ENCODE measurements at regions not wholly inside any gene's neighbourhood (a gene's known extent, or its start where the extent isn't known, plus 50 kb on each side); places are given as distances from the start of the nearest gene placed in this dataset.

DNA sequence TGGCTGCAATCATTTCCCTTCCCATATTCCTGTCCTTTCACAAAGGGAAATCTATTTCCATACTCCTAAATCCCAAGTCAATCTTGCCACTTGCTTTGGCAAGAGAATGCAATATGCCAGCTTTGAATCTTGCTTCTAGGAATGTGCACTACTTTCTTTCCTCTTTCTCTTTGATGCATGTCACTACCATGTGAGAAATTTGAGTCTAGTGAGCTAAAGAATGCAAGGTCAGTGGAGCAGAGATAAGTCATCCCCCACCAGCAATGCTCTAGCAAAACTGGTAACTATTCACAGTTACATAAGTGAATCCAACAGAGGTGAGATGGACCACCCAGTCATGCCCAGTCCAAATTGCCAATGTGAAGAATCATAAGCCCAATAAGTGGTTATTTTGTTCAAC is 910.4 kb downstream of the RAB28 start:
- H3K27ac ChIP-seq (ENCODE audit: insufficient read depth, low read length, poor library complexity, severe bottlenecking), result no peak overlapping the region
- no peaks in the 10 kb centered on the region for H3K9me3 ChIP-seq (ENCODE audit: control insufficient read depth, low read length)
- H3K27me3 ChIP-seq (replicated peaks; ENCODE audit: control insufficient read depth, insufficient read depth, low read length, poor library complexity, severe bottlenecking), result no peaks in the 10 kb centered on the region
- DNase-seq, result no peak
- H3K4me1 ChIP-seq (ENCODE audit: control insufficient read depth, insufficient read depth, low read length, poor library complexity, severe bottlenecking), result no peaks in the 10 kb centered on the region
- H3K36me3 ChIP-seq (ENCODE audit: control insufficient read depth, insufficient read depth, low read length), result no peaks in the 10 kb centered on the region
- H3K4me3 ChIP-seq (ENCODE audit: insufficient read depth, low read depth, low read length, poor library complexity, severe bottlenecking), result no peak overlapping the region

DNA sequence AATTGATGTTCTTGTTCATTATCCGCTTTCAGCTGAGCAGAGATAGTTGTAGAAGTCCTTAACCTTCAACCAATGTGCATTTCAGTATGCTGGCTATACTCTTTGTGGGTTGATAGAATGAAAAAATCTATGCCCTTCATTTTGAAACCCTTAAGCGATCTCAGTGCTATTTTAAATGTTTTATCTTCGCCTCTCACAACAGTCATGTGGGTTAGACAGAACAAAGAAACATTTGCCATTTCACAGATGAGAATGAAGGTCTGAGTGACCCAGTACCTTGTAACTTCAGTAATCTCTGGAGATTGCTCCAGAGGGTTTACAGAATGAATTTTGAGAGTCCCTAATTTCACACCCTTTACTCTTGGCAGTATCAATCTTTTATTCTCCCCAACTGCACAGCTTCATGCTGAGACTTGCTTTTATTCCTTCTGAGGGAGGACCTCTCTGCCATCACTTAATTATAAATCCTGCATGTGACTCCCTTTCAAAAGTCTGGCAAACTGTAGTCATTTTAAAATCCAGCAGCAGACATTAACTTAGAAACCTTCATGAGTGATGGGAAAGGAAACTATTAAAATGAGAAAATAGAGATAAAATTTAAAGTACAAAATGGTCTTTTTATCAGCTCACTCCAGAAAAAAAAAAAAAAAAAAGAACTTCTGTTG is 921.5 kb downstream of the RAB28 start:
- H3K4me3 ChIP-seq (ENCODE audit: insufficient read depth, low read depth, low read length, poor library complexity, severe bottlenecking), result no peak overlapping the region
- DNase-seq, result no peak
- no peaks in the 10 kb centered on the region for H3K27me3 ChIP-seq (replicated peaks; ENCODE audit: control insufficient read depth, insufficient read depth, low read length, poor library complexity, severe bottlenecking)
- H3K9me3 ChIP-seq (ENCODE audit: control insufficient read depth, low read length), result no peaks in the 10 kb centered on the region
- H3K36me3 ChIP-seq (ENCODE audit: control insufficient read depth, insufficient read depth, low read length), result no peaks in the 10 kb centered on the region
- H3K4me1 ChIP-seq (ENCODE audit: control insufficient read depth, insufficient read depth, low read length, poor library complexity, severe bottlenecking), result no peaks in the 10 kb centered on the region
- H3K27ac ChIP-seq (ENCODE audit: insufficient read depth, low read length, poor library complexity, severe bottlenecking), result no peak overlapping the region

DNA sequence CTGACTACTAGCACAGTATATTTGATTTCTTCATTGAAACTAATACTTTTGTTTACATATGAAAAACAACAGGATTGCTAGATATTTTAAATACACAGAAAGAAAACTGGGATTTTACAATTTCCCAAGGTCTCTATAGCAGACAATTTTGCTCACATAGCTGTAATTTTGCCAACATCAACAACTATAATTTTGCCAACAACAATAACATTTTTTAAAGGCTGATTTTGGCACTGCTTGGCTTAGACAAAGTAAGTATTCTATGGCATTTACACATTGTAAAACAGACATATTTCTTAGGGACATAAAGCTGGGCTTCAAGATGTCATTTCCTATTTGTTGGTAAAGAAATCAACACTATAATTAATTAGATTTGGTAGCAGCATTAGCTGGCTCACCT is 922.1 kb downstream of the RAB28 start:
- Histone ChIP-seq H3K27me3 (replicated peaks; ENCODE audit: control insufficient read depth, insufficient read depth, low read length, poor library complexity, severe bottlenecking) (no peaks in the 10 kb centered on the region), H3K27ac (ENCODE audit: insufficient read depth, low read length, poor library complexity, severe bottlenecking) (no peak overlapping the region), H3K4me1 (ENCODE audit: control insufficient read depth, insufficient read depth, low read length, poor library complexity, severe bottlenecking) (no peaks in the 10 kb centered on the region), H3K9me3 (ENCODE audit: control insufficient read depth, low read length) (no peaks in the 10 kb centered on the region), H3K4me3 (ENCODE audit: insufficient read depth, low read depth, low read length, poor library complexity, severe bottlenecking) (no peak overlapping the region), H3K36me3 (ENCODE audit: control insufficient read depth, insufficient read depth, low read length) (no peaks in the 10 kb centered on the region)
- no peak for DNase-seq

DNA sequence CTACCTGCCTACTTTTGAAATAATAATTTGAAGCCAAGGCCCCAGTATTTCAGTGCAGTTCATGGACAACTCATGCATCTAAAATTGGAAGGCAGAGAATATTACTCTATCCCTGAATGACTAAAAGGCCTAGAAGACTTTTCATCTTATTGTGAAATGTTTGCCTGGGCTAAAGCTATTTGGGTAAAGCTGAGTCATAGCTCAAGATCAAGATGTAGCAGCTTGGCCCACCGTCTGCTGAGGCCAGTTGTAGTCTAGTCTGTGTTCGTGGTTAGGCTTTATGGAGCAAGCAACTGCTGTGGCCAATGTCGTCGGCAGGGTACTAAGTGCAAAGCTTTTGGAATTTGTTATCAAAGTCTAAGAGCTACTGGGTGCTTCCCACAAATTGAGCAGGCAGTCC is 929.1 kb downstream of the RAB28 start:
- DNase-seq, result no peak
- Histone ChIP-seq H3K9me3 (ENCODE audit: control insufficient read depth, low read length) (no peaks in the 10 kb centered on the region), H3K27ac (ENCODE audit: insufficient read depth, low read length, poor library complexity, severe bottlenecking) (no peak overlapping the region), H3K4me1 (ENCODE audit: control insufficient read depth, insufficient read depth, low read length, poor library complexity, severe bottlenecking) (no peaks in the 10 kb centered on the region), H3K27me3 (replicated peaks; ENCODE audit: control insufficient read depth, insufficient read depth, low read length, poor library complexity, severe bottlenecking) (no peaks in the 10 kb centered on the region), H3K4me3 (ENCODE audit: insufficient read depth, low read depth, low read length, poor library complexity, severe bottlenecking) (no peak overlapping the region), H3K36me3 (ENCODE audit: control insufficient read depth, insufficient read depth, low read length) (no peaks in the 10 kb centered on the region)

DNA sequence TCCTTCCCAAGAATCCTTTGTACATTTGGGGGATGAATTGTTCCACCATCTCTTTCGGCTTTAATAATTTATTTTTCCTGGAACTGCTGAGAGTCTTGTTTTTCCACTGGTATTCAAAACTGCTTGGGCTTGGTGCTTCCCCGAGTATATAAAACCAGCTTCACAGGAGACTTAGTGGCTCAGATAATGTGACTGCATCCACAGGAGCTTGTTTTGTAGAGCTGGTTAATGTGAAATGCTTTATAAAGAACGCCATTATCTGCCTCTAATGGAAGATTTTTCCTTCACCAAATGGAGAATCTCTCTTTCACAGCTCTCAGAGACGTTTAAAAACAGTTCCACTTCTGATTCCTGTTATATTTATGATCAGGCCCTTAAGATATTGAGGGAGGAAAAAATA is 935.5 kb downstream of the RAB28 start:
- Histone ChIP-seq H3K27me3 (replicated peaks; ENCODE audit: control insufficient read depth, insufficient read depth, low read length, poor library complexity, severe bottlenecking) (no peaks in the 10 kb centered on the region), H3K36me3 (ENCODE audit: control insufficient read depth, insufficient read depth, low read length) (no peaks in the 10 kb centered on the region), H3K4me1 (ENCODE audit: control insufficient read depth, insufficient read depth, low read length, poor library complexity, severe bottlenecking) (no peaks in the 10 kb centered on the region), H3K9me3 (ENCODE audit: control insufficient read depth, low read length) (no peaks in the 10 kb centered on the region), H3K4me3 (ENCODE audit: insufficient read depth, low read depth, low read length, poor library complexity, severe bottlenecking) (no peak overlapping the region), H3K27ac (ENCODE audit: insufficient read depth, low read length, poor library complexity, severe bottlenecking) (no peak overlapping the region)
- DNase-seq, result no peak

DNA sequence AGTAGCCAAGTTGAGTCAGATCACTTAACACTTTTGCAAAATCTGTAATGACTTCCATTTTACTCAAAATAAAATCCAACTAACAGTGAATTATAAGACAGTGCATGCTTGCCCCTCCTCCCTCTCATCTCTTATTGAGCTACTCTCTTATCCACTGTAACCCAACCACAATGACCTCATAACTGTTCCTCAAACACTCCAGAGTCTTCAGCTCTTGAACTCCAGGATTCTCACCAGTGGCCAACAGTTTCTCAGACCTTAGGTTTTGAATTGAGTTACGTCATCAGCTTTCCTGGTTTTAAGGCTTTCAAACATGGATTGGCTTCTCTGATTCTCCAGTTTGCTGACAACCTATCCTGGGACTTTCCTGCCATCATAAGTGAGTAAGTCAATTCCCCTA is 938.3 kb downstream of the RAB28 start:
- no peaks in the 10 kb centered on the region for H3K27me3 ChIP-seq (replicated peaks; ENCODE audit: control insufficient read depth, insufficient read depth, low read length, poor library complexity, severe bottlenecking)
- H3K9me3 ChIP-seq (ENCODE audit: control insufficient read depth, low read length), result no peaks in the 10 kb centered on the region
- no peaks in the 10 kb centered on the region for H3K4me1 ChIP-seq (ENCODE audit: control insufficient read depth, insufficient read depth, low read length, poor library complexity, severe bottlenecking)
- H3K36me3 ChIP-seq (ENCODE audit: control insufficient read depth, insufficient read depth, low read length), result no peaks in the 10 kb centered on the region
- DNase-seq, result no peak
- no peak overlapping the region for H3K4me3 ChIP-seq (ENCODE audit: insufficient read depth, low read depth, low read length, poor library complexity, severe bottlenecking)
- H3K27ac ChIP-seq (ENCODE audit: insufficient read depth, low read length, poor library complexity, severe bottlenecking), result no peak overlapping the region

DNA sequence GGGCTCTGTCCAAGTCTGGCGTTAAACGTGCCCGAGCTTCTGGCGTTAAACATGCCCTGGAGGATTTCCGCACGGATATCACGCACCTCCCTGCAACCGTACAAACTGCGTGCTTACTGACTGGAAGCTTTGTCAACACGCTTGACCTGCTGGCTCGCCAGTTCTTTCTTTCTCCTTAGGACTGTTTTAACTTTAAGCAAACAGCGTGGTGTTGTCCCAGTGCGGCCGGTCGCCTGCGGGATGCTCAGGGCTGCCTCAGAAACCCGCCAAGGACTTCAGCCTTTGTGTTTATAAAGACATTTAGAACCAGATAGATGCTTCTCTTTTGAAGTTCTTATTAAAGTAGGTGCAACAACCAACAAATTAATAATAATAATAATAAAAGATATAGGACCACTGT is 946.0 kb downstream of the RAB28 start:
- Histone ChIP-seq H3K4me1 (ENCODE audit: control insufficient read depth, insufficient read depth, low read length, poor library complexity, severe bottlenecking) (no peaks in the 10 kb centered on the region), H3K4me3 (ENCODE audit: insufficient read depth, low read depth, low read length, poor library complexity, severe bottlenecking) (no peak overlapping the region), H3K36me3 (ENCODE audit: control insufficient read depth, insufficient read depth, low read length) (no peaks in the 10 kb centered on the region), H3K27me3 (replicated peaks; ENCODE audit: control insufficient read depth, insufficient read depth, low read length, poor library complexity, severe bottlenecking) (no peaks in the 10 kb centered on the region), H3K27ac (ENCODE audit: insufficient read depth, low read length, poor library complexity, severe bottlenecking) (no peak overlapping the region), H3K9me3 (ENCODE audit: control insufficient read depth, low read length) (no peaks in the 10 kb centered on the region)
- DNase-seq, result no peak

DNA sequence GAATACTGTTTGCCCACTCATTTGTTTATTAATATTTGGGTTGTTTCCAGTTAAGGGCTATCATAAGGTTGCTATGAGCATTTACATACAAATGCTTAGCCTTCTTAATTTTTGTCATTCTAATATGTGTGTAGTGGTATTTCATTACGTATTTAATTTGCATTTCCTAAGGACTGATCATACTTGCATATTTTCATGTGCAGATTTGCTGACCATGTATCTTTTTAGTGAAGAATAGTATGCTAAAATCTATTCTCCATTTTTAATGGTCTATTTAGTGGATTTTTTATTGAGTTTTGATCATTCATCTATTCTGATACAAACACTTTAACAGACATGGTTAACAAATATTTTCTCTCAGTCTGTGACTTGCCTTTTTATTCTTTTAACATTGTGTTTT is 949.5 kb downstream of the RAB28 start:
- no peak for DNase-seq
- no peak overlapping the region for H3K27ac ChIP-seq (ENCODE audit: insufficient read depth, low read length, poor library complexity, severe bottlenecking)
- no peaks in the 10 kb centered on the region for H3K36me3 ChIP-seq (ENCODE audit: control insufficient read depth, insufficient read depth, low read length)
- H3K4me1 ChIP-seq (ENCODE audit: control insufficient read depth, insufficient read depth, low read length, poor library complexity, severe bottlenecking), result no peaks in the 10 kb centered on the region
- no peaks in the 10 kb centered on the region for H3K27me3 ChIP-seq (replicated peaks; ENCODE audit: control insufficient read depth, insufficient read depth, low read length, poor library complexity, severe bottlenecking)
- no peak overlapping the region for H3K4me3 ChIP-seq (ENCODE audit: insufficient read depth, low read depth, low read length, poor library complexity, severe bottlenecking)
- no peaks in the 10 kb centered on the region for H3K9me3 ChIP-seq (ENCODE audit: control insufficient read depth, low read length)

DNA sequence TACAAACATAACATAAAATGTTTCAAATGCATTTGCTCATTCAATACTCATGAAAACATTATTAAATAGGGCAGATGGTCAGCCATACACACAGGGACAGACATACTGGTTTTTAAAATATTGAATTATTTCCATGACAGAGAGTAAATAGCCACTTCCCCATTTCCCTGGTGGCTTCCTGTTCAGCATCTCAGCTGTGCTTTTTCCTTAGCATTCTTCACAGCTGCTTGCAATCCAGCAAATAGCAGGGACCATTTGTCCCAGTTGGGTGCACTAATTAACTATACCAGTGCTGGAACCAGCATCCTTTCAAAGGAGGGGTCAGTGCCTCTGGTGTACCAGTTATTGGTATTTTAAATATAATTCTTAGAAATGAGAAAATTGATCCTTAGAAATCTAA is 964.7 kb downstream of the RAB28 start:
- Histone ChIP-seq H3K27me3 (replicated peaks; ENCODE audit: control insufficient read depth, insufficient read depth, low read length, poor library complexity, severe bottlenecking) (no peaks in the 10 kb centered on the region), H3K9me3 (ENCODE audit: control insufficient read depth, low read length) (no peaks in the 10 kb centered on the region), H3K36me3 (ENCODE audit: control insufficient read depth, insufficient read depth, low read length) (no peaks in the 10 kb centered on the region), H3K27ac (ENCODE audit: insufficient read depth, low read length, poor library complexity, severe bottlenecking) (no peak overlapping the region), H3K4me3 (ENCODE audit: insufficient read depth, low read depth, low read length, poor library complexity, severe bottlenecking) (no peak overlapping the region), H3K4me1 (ENCODE audit: control insufficient read depth, insufficient read depth, low read length, poor library complexity, severe bottlenecking) (no peaks in the 10 kb centered on the region)
- no peak for DNase-seq

DNA sequence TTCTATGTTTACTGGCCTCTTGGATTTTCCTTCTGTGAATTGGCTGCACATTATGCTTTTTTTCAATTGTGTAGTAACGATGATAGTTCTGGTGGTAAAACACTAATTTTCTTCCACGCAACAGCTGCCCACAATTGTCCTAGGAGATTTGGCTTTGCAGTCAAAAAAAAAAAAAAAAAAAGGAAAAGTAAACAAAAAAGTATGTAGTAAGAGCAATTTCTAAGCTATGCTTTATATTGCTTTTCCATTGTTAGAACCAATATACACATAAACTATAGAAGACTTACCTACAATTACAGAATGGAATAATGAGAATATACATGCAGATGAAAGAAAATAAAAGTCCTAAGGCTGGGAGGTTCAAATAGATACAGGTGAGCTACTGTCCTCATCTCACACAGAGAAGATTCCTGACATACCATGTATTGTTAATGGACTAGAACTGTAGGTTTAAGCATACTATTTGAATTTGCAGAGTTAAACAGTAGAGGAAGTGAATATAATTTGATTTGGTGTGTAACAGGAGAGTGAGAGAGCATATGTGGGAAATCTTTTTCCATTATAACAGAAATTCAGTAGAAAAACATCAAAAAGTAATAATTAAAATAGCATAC is 976.2 kb downstream of the RAB28 start:
- H3K4me3 ChIP-seq (ENCODE audit: insufficient read depth, low read depth, low read length, poor library complexity, severe bottlenecking), result no peak overlapping the region
- no peaks in the 10 kb centered on the region for H3K36me3 ChIP-seq (ENCODE audit: control insufficient read depth, insufficient read depth, low read length)
- H3K4me1 ChIP-seq (ENCODE audit: control insufficient read depth, insufficient read depth, low read length, poor library complexity, severe bottlenecking), result no peaks in the 10 kb centered on the region
- no peak overlapping the region for H3K27ac ChIP-seq (ENCODE audit: insufficient read depth, low read length, poor library complexity, severe bottlenecking)
- no peaks in the 10 kb centered on the region for H3K9me3 ChIP-seq (ENCODE audit: control insufficient read depth, low read length)
- H3K27me3 ChIP-seq (replicated peaks; ENCODE audit: control insufficient read depth, insufficient read depth, low read length, poor library complexity, severe bottlenecking), result no peaks in the 10 kb centered on the region
- no peak for DNase-seq

All from effector memory CD4-positive, alpha-beta T cell (primary cell).